HepG2 (cell line): ENCODE measurements at regions not wholly inside any gene's neighbourhood (a gene's known extent, or its start where the extent isn't known, plus 50 kb on each side); places are given as distances from the start of the nearest gene placed in this dataset.

Experiments
- BRCA1 ChIP-seq: sonication (generic); formaldehyde crosslinking; IDR thresholded peaks from 2 replicates; pipeline ENCODE4 v1.4.0; 2020; ENCODE audit warnings: missing genetic modification reagents
- CBX2 ChIP-seq, 2 experiments: fragments of 200-600 bp in 1 of 2; sonication (generic); formaldehyde crosslinking in 1 of 2; IDR thresholded peaks; 2 replicates each; pipeline versions ENCODE4 v1.7.0 to v1.8.1; 2018 to 2022; ENCODE audit warnings: low read depth in 2 of 2, low read length in 1 of 2, mild to moderate bottlenecking in 1 of 2, missing genetic modification reagents in 1 of 2
- CTCF ChIP-seq: sonication (generic); formaldehyde crosslinking; IDR thresholded peaks from 2 replicates; pipeline ENCODE4 v1.5.0; 2020; ENCODE audit warnings: mild to moderate bottlenecking, missing genetic modification reagents, moderate library complexity
- DBP ChIP-seq: sonication (generic); formaldehyde crosslinking; IDR thresholded peaks from 2 replicates; pipeline ENCODE4 v1.4.0; 2020; ENCODE audit warnings: missing genetic modification reagents; ENCODE audit errors: not compliant biosample characterization
- GTF2F1 ChIP-seq: fragments of 150-350 bp; IDR thresholded peaks from 2 replicates; pipeline ENCODE4 v1.6.1; 2014; ENCODE audit warnings: low read length
- MEIS1 ChIP-seq: sonication (generic); formaldehyde crosslinking; IDR thresholded peaks from 2 replicates; pipeline ENCODE4 v1.9.0; 2021; ENCODE audit warnings: mild to moderate bottlenecking, missing genetic modification reagents, moderate library complexity, borderline replicate concordance
- NFE2L2 ChIP-seq: fragments of 150-350 bp; IDR thresholded peaks from 2 replicates; pipeline ENCODE4 v1.6.1; 2014; ENCODE audit warnings: low read length
- NFKB2 ChIP-seq: sonication (generic); formaldehyde crosslinking; IDR thresholded peaks from 2 replicates; pipeline ENCODE4 v1.4.0; 2020; ENCODE audit warnings: missing genetic modification reagents, borderline replicate concordance
- REST ChIP-seq, 2 experiments: IDR thresholded peaks; 2 replicates each; pipeline ENCODE4 v1.6.1; 2011 to 2012; ENCODE audit warnings: low read length in 2 of 2, borderline replicate concordance in 1 of 2, low read depth in 1 of 2, mild to moderate bottlenecking in 1 of 2, moderate library complexity in 1 of 2
- ZFP37 ChIP-seq: sonication (generic); formaldehyde crosslinking; IDR thresholded peaks from 2 replicates; pipeline ENCODE4 v1.4.0; 2020; ENCODE audit warnings: missing genetic modification reagents, borderline replicate concordance
- ZNF383 ChIP-seq: sonication (generic); formaldehyde crosslinking; IDR thresholded peaks from 2 replicates; pipeline ENCODE4 v1.4.0; 2020; ENCODE audit warnings: missing genetic modification reagents, mild to moderate bottlenecking, borderline replicate concordance
- ZNF569 ChIP-seq: sonication (generic); formaldehyde crosslinking; IDR thresholded peaks from 2 replicates; pipeline ENCODE4 v1.5.0; 2020; ENCODE audit warnings: mild to moderate bottlenecking, missing genetic modification reagents, moderate library complexity, borderline replicate concordance
- ZNF737 ChIP-seq: sonication (generic); formaldehyde crosslinking; IDR thresholded peaks from 2 replicates; pipeline ENCODE4 v1.5.0; 2020; ENCODE audit warnings: missing genetic modification reagents, mild to moderate bottlenecking, borderline replicate concordance

DNA sequence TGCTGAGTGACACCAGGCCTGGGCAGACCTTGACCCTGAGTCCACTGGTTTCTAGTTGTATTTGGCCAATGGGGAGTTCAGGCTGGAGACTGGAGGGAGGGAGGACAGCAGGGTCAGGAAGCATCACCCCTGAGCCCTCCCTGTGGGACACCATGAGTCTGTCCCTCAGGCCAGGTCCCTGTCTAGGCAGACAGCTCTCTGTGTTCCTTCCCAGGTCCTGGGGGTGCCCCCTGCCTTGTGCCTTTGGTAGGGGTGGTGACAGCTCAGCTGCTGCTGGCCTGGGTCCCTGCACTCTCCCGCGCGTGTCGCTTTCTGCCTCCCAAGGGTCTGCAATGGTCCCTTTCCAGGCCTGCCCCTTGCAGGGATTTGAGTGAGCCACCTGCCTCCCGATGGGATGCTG lies 125.5 kb downstream of the OLFM1 start:
- TF ChIP-seq DBP (no peak), CBX2 (IDR thresholded peaks at IDR 0.05; ENCODE audit: low read depth, low read length) (no peak), CBX2 (CRISPR knock-in tag; IDR thresholded peaks at IDR 0.05; ENCODE audit: low read depth) (no peak), ZNF737 (CRISPR knock-in tag) (no peak), REST (IDR thresholded peaks at IDR 0.05; ENCODE audit: borderline replicate concordance in 1 of 2, low read depth in 1 of 2, low read length in 2 of 2) (no peak), NFE2L2 (no peak), ZNF383 (CRISPR knock-in tag) (no peak), CTCF (no peak), ZFP37 (CRISPR knock-in tag) (no peak), BRCA1 (CRISPR knock-in tag) (no peak), MEIS1 (CRISPR knock-in tag) (no peak), GTF2F1 (no peak), NFKB2 (CRISPR knock-in tag) (no peak), ZNF569 (CRISPR knock-in tag) (no peak)
